Vagina (tissue), 2 donors: ENCODE measurements at regions not wholly inside any gene's neighbourhood (a gene's known extent, or its start where the extent isn't known, plus 50 kb on each side); places are given as distances from the start of the nearest gene placed in this dataset.

ENCODE experiments used
- CTCF ChIP-seq, 3 experiments: fragments of 450-650 bp in 2 of 3; fragments of 200-600 bp in 1 of 3; sonication (generic) in 1 of 3; IDR thresholded peaks; one replicate each; pipeline ENCODE4 v1.5.1; 2017 to 2019; ENCODE audit warnings: antibody characterized with exemption in 3 of 3, mild to moderate bottlenecking in 2 of 3, moderate library complexity in 2 of 3
- POLR2A ChIP-seq, 2 donors: fragments of 450-650 bp; IDR thresholded peaks; one replicate each; pipeline ENCODE4 v1.6.1; 2017; ENCODE audit warnings: antibody characterized with exemption in 2 of 2, mild to moderate bottlenecking in 2 of 2, moderate library complexity in 2 of 2

- TF ChIP-seq CTCF (IDR thresholded peaks at IDR 0.05) (no peak), POLR2A (IDR thresholded peaks at IDR 0.05) (no peak)
Observed at GRCh38 chr12:89262855-89263552, 89.3 kb downstream of the DUSP6 start.
